GM20000 (cell line): ENCODE measurements at regions not wholly inside any gene's neighbourhood (a gene's known extent, or its start where the extent isn't known, plus 50 kb on each side); places are given as distances from the start of the nearest gene placed in this dataset.
"Not testable (repeated sequence)": the region's sequence is repeated elsewhere in the genome, so short reads cannot be mapped to it uniquely, and the experiment has no call there.

Source experiments
- DNase-seq: peaks from one replicate; pipeline ENCODE4 v3.0.0; 2012; ENCODE audit warnings: low spot score
- TF ChIP-seq, protein P1 (sequence below): IDR thresholded peaks from 2 replicates; pipeline ENCODE4 v1.5.1; 2012; ENCODE audit warnings: mild to moderate bottlenecking, control low read depth; ENCODE audit errors: extremely low read depth, missing control alignments

DNA sequence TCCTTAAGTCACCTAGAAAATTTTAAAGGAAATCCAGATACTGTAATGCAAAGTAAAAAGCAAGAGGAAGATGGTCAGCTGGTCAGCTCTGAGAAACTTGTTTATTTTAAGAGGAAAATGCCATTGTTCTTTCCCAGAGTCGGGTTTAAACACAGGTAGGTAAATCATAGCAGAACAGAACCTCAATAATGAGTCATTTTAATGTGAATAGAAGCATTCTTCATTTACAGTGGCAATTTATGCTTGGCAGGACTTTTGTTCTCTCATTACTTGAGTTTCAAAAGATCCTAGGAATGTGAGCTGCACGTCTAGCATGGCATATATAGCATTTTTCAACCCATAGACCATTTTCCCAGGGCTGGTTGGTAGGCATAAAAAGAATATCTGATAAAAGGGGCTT lies 132.3 kb downstream of the LIG4 start:
- DNase-seq, result no peak
- TF ChIP-seq, protein P1, sequence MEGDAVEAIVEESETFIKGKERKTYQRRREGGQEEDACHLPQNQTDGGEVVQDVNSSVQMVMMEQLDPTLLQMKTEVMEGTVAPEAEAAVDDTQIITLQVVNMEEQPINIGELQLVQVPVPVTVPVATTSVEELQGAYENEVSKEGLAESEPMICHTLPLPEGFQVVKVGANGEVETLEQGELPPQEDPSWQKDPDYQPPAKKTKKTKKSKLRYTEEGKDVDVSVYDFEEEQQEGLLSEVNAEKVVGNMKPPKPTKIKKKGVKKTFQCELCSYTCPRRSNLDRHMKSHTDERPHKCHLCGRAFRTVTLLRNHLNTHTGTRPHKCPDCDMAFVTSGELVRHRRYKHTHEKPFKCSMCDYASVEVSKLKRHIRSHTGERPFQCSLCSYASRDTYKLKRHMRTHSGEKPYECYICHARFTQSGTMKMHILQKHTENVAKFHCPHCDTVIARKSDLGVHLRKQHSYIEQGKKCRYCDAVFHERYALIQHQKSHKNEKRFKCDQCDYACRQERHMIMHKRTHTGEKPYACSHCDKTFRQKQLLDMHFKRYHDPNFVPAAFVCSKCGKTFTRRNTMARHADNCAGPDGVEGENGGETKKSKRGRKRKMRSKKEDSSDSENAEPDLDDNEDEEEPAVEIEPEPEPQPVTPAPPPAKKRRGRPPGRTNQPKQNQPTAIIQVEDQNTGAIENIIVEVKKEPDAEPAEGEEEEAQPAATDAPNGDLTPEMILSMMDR, result no peak

DNA sequence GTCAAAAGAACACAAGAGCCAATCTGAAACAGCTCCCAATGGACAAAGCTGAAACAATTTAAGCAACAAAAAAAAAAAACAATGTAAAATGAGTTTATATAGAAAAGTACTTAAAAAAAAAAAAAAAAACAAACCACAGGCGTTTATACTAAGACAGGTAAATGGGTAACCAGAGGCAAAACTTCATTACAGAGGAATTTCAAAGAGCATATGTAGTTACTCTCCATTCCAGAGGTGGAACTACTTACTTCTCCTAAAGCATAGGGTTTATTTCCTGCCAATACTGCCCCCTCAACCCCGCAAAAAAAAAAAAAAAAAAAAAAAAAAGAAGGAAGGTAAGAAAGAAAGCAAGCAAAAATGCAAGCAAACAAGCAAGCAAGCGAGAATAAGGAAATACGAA lies 132.9 kb downstream of the LIG4 start:
- no peak for DNase-seq
- TF ChIP-seq, protein P1, result no peak

DNA sequence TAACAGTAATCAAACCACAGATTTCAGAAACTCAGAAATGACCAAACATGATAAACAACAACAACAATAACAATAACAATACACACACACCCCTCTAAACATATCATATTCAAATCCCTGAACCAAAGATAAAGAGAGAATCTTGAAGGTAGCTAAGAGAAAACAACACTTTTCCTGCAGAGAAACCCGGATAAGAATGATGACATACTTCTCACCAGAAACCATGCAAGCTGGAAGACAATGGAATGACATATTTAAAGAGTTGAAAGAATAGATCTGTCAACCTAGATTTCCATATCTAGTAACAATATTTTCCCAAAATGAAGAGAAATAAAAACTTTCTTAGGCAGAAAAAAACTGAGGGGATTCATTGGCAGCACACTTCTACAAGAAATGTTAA lies 138.1 kb downstream of the LIG4 start:
- no peak for DNase-seq
- TF ChIP-seq, protein P1, result no peak

DNA sequence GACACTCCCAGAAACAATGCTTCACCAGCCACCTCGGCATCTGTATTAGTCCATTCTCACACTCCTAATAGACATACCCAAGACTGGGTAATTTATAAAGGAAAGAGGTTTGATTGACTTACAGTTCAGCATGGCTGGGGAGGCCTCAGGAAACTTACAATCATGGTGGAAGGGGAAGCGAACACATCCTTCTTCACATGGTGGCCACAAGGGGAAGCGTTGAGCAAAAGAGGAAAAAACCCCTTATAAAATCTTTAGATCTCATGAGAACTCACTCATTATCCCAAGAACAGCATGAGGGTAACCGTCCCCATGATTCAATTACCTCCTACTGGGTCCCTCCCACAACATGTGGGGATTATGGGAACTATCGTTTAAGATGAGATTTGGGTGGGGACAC lies 140.9 kb downstream of the LIG4 start:
- DNase-seq, result not testable (repeated sequence)

DNA sequence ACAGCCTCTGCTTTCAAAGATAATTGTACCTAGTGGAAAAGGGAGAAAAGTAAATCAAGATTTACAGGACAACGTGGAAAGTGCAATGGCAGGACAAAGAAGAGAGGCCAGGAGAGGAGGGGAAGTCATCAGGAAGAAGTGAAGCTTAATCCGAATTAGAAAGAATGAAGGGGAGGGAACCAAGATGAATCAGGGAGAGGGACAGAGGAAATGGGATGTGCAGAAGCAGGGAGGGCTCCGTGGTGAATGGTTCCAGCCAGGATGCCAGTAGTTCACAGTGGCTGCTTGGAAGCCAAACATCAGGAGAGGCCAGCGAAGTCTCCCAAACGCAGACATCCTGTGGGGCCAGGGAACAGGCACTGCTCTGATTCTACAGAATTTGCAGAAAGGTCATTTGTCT lies 144.4 kb downstream of the LIG4 start:
- TF ChIP-seq, protein P1, result no peak
- DNase-seq, result no peak

DNA sequence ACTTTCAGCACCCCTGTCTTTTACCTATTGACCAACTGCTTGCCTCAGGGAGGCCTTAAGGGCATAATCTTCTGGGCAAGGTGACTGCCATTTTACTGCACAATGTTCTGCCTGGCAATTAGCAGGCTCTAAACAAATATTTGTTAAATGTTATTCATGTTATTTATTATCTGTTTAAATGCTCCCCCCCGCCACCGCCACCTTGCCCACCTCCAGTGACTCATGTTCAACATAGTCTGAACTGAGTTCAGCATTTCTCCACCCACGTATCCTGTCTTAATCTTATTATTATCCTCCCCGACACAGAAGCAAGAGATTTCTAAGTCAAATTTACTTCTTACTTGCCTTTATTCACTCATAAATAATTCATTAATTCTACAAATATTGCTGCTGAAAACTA lies 144.8 kb downstream of the LIG4 start:
- TF ChIP-seq, protein P1, result no peak
- no peak for DNase-seq

DNA sequence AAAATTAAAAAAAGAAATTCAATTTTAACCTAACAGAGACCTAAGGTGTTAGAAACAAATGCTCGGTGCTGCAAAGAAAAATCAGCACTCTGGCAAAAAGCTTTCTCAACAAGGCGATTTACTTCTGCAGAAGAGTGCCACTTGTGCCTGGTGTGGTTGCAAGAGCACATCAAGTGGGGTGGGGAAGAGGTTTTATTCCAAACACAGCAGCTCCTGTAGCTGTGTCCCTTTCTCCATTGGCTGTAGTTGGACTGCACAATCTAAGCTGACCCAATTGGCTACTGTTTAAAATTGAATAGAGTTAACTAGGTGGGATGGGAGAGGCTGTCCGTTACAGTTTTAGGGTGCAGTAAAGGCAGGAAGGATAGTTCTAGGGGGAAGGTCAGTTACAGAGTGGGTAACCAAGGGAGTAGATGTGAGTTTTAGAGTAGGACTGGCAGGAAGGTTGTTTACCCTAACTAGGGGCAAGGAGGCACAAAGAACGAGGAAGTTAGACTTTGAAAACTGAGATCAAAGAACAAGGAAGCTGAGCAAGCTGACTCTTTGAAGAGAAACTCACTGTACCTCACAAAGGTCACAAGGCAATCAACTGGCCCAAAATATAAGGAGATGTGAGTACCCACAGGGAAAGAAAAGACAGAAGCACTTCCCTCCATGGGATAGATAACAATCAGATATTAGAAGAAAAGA lies 145.7 kb downstream of the LIG4 start:
- DNase-seq, result no peak
- TF ChIP-seq, protein P1, result no peak

DNA sequence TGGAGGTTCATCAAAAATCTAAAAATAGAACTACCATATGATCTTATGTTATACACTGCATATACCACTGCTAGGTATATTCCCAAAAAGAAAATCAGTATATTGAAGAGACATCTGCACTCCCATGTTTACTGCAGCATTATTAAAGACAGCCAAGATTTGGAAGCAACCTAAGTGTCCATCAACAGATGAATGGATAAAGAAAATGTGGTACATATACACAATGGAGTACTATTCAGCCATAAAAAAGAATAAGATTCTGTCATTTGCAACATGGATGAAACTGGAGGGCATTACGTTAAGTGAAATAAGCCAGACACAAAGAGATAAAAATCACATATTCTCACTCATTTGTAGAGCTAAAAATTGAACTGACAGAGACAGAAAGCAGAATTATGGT lies 151.0 kb downstream of the LIG4 start:
- DNase-seq, result not testable (repeated sequence)
